ENCODE measurements at regions not wholly inside any gene's neighbourhood (a gene's known extent, or its start where the extent isn't known, plus 50 kb on each side); places are given as distances from the start of the nearest gene placed in this dataset.

DNA sequence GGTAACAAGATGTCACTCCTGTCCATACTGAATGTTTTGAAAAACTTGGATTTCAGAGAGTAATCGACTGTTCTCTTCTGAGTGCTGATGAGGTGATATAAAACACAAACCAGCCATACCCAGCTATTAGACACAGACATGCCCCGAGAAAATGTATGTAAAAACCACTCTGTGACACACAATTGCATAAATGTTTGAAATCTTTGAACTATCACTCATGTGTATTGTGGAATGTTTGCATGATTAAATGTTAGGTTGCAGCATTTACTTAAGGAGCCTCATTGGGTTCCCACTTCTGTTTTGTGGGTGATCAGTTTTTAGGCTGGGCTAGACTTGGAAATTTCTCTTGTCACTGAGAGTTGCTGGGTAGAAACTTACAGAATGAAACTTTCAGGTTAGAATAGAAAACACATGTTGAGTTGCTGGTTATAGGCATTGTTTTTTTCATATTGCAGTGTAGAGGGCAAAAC is 270.4 kb upstream of the B3GALT2 start:
- TF ChIP-seq TAF1 (IDR thresholded peaks at IDR 0.05; ENCODE audit: borderline replicate concordance, insufficient read depth, low read length) (no peak), POLR2AphosphoS5 (IDR thresholded peaks at IDR 0.05; ENCODE audit: low read depth, low read length) (no peak), SIN3A (IDR thresholded peaks at IDR 0.05; ENCODE audit: borderline replicate concordance, insufficient read depth, low read length) (no peak)
- TF ChIP-seq, protein P1, sequence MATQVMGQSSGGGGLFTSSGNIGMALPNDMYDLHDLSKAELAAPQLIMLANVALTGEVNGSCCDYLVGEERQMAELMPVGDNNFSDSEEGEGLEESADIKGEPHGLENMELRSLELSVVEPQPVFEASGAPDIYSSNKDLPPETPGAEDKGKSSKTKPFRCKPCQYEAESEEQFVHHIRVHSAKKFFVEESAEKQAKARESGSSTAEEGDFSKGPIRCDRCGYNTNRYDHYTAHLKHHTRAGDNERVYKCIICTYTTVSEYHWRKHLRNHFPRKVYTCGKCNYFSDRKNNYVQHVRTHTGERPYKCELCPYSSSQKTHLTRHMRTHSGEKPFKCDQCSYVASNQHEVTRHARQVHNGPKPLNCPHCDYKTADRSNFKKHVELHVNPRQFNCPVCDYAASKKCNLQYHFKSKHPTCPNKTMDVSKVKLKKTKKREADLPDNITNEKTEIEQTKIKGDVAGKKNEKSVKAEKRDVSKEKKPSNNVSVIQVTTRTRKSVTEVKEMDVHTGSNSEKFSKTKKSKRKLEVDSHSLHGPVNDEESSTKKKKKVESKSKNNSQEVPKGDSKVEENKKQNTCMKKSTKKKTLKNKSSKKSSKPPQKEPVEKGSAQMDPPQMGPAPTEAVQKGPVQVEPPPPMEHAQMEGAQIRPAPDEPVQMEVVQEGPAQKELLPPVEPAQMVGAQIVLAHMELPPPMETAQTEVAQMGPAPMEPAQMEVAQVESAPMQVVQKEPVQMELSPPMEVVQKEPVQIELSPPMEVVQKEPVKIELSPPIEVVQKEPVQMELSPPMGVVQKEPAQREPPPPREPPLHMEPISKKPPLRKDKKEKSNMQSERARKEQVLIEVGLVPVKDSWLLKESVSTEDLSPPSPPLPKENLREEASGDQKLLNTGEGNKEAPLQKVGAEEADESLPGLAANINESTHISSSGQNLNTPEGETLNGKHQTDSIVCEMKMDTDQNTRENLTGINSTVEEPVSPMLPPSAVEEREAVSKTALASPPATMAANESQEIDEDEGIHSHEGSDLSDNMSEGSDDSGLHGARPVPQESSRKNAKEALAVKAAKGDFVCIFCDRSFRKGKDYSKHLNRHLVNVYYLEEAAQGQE (IDR thresholded peaks at IDR 0.05; ENCODE audit: insufficient read depth in 1 of 2, low read depth in 2 of 2, low read length in 2 of 2) = no peak
